ENCODE measurements at regions not wholly inside any gene's neighbourhood (a gene's known extent, or its start where the extent isn't known, plus 50 kb on each side); places are given as distances from the start of the nearest gene placed in this dataset.

GRCh38 chr14:59127437-59127732 is 61.1 kb upstream of the DAAM1 start:
- TF ChIP-seq CTCF (optimal IDR thresholded peaks at IDR 0.05 in 1 of 3, IDR thresholded peaks at IDR 0.05 in 1 of 3, conservative IDR thresholded peaks at IDR 0.05 in 1 of 3; ENCODE audit: extremely low read depth in 1 of 3, insufficient read depth in 2 of 3, low read length in 3 of 3) (no peak), EZH2 (IDR thresholded peaks at IDR 0.05; ENCODE audit: low read length) (no peak)

All from keratinocyte (primary cell).